Smooth muscle cell (in vitro differentiated cells): ENCODE measurements at regions not wholly inside any gene's neighbourhood (a gene's known extent, or its start where the extent isn't known, plus 50 kb on each side); places are given as distances from the start of the nearest gene placed in this dataset.

ENCODE experiments used
- DNase-seq: peaks from one replicate; lab custom pipeline; 2025; ENCODE audit not compliant: unreplicated experiment; lab: John Stamatoyannopoulos, UW
- H2AFZ ChIP-seq: fragments of 200-600 bp; sonication (generic); 2 replicates; pipeline ENCODE4 v1.6.0; 2016; ENCODE audit warnings: antibody characterized with exemption, low read depth, mild to moderate bottlenecking
- H3F3A ChIP-seq: fragments of 200-600 bp; sonication (generic); 2 replicates; pipeline ENCODE4 v1.6.0; 2017; ENCODE audit warnings: antibody characterized with exemption, low read depth
- H3K27ac ChIP-seq: fragments of 200-600 bp; sonication (generic); 2 replicates; pipeline ENCODE4 v1.5.1; 2016; ENCODE audit warnings: low read depth, mild to moderate bottlenecking
- H3K27me3 ChIP-seq: fragments of 200-600 bp; sonication (generic); 2 replicates; pipeline ENCODE4 v1.6.1; 2016; ENCODE audit warnings: low read depth, mild to moderate bottlenecking
- H3K36me3 ChIP-seq: fragments of 200-600 bp; sonication (generic); 2 replicates; pipeline ENCODE4 v1.5.1; 2016; ENCODE audit warnings: low read depth
- H3K4me1 ChIP-seq: fragments of 200-600 bp; sonication (generic); 2 replicates; pipeline ENCODE4 v1.5.1; 2016; ENCODE audit warnings: low read depth
- H3K4me2 ChIP-seq: fragments of 200-600 bp; sonication (generic); 2 replicates; pipeline ENCODE4 v1.6.0; 2016; ENCODE audit warnings: mild to moderate bottlenecking
- H3K4me3 ChIP-seq: fragments of 200-600 bp; sonication (generic); 2 replicates; pipeline ENCODE4 v1.5.1; 2016; ENCODE audit warnings: mild to moderate bottlenecking
- H3K79me2 ChIP-seq: fragments of 200-600 bp; sonication (generic); 2 replicates; pipeline ENCODE4 v1.6.0; 2016; ENCODE audit warnings: low read depth, mild to moderate bottlenecking
- H3K9ac ChIP-seq: fragments of 200-600 bp; sonication (generic); 2 replicates; pipeline ENCODE4 v1.6.0; 2016; ENCODE audit warnings: low read depth
- H3K9me3 ChIP-seq: fragments of 200-600 bp; sonication (generic); replicated peaks from 2 replicates; pipeline ENCODE4 v1.5.1; 2016; ENCODE audit warnings: low read depth
- H4K20me1 ChIP-seq: fragments of 200-600 bp; sonication (generic); 2 replicates; pipeline ENCODE4 v1.6.0; 2016; ENCODE audit warnings: low read depth
- whole genome bisulfite sequencing: methylation state at CpG from one replicate; pipeline ENCODE4 v1.1.7; 2016; ENCODE audit warnings: low lambda C conversion rate; 5-methylcytosine and 5-hydroxymethylcytosine counted together
- TF ChIP-seq, protein P1 (sequence below): fragments of 200-600 bp; sonication (generic); IDR thresholded peaks from 2 replicates; pipeline ENCODE4 v1.5.1; 2017; ENCODE audit warnings: borderline replicate concordance, mild to moderate bottlenecking, antibody characterized with exemption; ENCODE audit not compliant: insufficient read depth, poor library complexity, severe bottlenecking

DNA sequence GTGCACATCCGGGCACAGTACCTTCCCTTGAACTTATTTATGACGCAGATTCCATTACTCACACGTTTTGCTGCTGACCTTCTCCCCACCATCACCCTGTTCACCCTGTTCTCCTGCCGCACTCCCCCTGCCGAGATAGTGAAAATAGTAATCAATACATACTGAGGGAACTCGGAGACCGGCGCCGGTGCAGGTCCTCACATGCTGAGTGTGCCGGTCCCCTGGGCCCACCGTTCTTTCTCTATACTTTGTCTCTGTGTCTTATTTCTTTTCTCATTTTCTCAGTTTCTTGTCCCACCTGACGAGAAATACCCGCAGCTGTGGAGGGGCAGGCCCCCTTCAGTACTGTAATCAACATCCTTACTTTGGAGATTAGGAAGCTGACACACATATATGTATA lies 1337.1 kb upstream of the PABPC4L start:
- Histone ChIP-seq H3K4me2 (no peak overlapping the region), H3K4me3 (no peak overlapping the region), H3K4me1 (no peaks in the 10 kb centered on the region), H2AFZ (no peak overlapping the region), H3K9me3 (no peaks in the 10 kb centered on the region), H3K36me3 (no peaks in the 10 kb centered on the region), H3F3A (no peaks in the 10 kb centered on the region), H3K79me2 (no peaks in the 10 kb centered on the region), H3K27ac (no peak overlapping the region), H3K9ac (no peak overlapping the region), H4K20me1 (no peaks in the 10 kb centered on the region), H3K27me3 (no peaks in the 10 kb centered on the region)
- no peak for DNase-seq
- 95% methylated on average over 13 of the region's 13 CpGs for WGBS
- TF ChIP-seq, protein P1, sequence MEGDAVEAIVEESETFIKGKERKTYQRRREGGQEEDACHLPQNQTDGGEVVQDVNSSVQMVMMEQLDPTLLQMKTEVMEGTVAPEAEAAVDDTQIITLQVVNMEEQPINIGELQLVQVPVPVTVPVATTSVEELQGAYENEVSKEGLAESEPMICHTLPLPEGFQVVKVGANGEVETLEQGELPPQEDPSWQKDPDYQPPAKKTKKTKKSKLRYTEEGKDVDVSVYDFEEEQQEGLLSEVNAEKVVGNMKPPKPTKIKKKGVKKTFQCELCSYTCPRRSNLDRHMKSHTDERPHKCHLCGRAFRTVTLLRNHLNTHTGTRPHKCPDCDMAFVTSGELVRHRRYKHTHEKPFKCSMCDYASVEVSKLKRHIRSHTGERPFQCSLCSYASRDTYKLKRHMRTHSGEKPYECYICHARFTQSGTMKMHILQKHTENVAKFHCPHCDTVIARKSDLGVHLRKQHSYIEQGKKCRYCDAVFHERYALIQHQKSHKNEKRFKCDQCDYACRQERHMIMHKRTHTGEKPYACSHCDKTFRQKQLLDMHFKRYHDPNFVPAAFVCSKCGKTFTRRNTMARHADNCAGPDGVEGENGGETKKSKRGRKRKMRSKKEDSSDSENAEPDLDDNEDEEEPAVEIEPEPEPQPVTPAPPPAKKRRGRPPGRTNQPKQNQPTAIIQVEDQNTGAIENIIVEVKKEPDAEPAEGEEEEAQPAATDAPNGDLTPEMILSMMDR, result no peak

DNA sequence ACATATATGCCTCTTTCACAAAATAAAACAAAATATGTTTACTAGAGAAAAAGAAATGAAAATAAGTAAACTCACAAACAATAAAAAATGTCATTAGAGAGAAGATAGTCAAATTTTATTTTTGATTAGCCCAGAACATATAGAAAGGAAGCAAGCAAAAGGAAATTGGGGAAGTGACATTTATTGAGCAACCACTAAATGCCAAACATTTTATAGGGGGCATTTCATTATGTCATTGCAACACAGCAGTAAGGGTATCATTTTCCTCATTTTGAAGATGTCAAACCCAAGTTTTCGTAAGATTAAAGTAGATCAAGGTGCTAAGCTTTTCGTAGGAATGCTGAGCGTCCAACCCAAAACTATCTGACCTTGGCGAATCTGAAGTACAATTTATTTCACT lies 1331.5 kb upstream of the PABPC4L start:
- TF ChIP-seq, protein P1, result no peak
- H3K36me3 ChIP-seq, result no peaks in the 10 kb centered on the region
- 94% methylated on average over 4 of the region's 4 CpGs for WGBS
- no peak overlapping the region for H2AFZ ChIP-seq
- no peaks in the 10 kb centered on the region for H3F3A ChIP-seq
- H4K20me1 ChIP-seq, result no peaks in the 10 kb centered on the region
- DNase-seq, result no peak
- H3K79me2 ChIP-seq, result no peaks in the 10 kb centered on the region
- H3K27ac ChIP-seq, result no peak overlapping the region
- no peak overlapping the region for H3K4me2 ChIP-seq
- no peak overlapping the region for H3K9ac ChIP-seq
- no peak overlapping the region for H3K4me3 ChIP-seq
- H3K27me3 ChIP-seq, result no peaks in the 10 kb centered on the region
- H3K9me3 ChIP-seq, result no peaks in the 10 kb centered on the region
- no peaks in the 10 kb centered on the region for H3K4me1 ChIP-seq

DNA sequence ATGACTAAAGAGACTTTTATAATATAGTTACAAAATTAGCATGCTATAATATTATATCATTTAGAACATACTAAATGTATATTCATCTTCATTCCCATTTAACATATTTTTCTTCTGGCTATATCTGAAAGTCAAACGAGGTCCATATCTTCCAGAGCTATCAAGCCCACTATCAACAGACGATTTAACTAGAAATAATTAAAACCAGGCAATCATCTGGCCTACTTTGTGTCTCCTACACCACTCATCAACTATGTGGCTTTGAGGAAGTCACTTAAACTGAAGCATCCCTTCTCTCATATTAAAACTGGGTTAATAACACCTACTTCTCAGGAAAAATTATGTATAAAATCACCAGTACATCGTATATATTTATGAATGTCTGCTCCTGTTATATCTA lies 1330.5 kb upstream of the PABPC4L start:
- Histone ChIP-seq H3K4me2 (no peak overlapping the region), H3K27ac (no peak overlapping the region), H2AFZ (no peak overlapping the region), H3K9ac (no peak overlapping the region), H3K27me3 (no peaks in the 10 kb centered on the region), H3K9me3 (no peaks in the 10 kb centered on the region), H3K79me2 (no peaks in the 10 kb centered on the region), H3K4me3 (no peak overlapping the region), H4K20me1 (no peaks in the 10 kb centered on the region), H3K36me3 (no peaks in the 10 kb centered on the region), H3F3A (no peaks in the 10 kb centered on the region), H3K4me1 (no peaks in the 10 kb centered on the region)
- 61% methylated on average over 3 of the region's 3 CpGs for WGBS
- TF ChIP-seq, protein P1, result no peak
- DNase-seq, result no peak

DNA sequence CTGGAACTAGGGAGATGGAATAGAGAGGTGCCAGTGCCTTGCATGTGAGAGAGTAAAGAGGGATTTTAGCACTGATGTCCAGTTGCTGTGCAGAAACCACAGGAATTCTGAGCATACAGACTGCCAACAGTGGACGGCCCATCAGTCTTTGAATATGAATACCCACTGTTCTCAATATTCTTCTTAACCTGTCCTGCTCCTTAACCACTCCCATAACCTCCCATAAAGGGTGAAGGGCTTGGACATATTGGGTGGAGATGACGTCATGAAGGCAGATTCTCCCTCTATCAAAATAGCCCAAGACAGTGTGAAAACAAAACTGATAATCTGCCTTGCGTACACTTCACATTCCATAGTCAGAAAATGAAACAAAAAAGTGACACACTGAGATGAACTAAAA lies 1313.7 kb upstream of the PABPC4L start:
- Histone ChIP-seq H3F3A (no peaks in the 10 kb centered on the region), H3K4me1 (no peaks in the 10 kb centered on the region), H3K9me3 (no peaks in the 10 kb centered on the region), H3K9ac (no peak overlapping the region), H3K79me2 (no peaks in the 10 kb centered on the region), H4K20me1 (no peaks in the 10 kb centered on the region), H2AFZ (no peak overlapping the region), H3K4me2 (no peak overlapping the region), H3K36me3 (no peaks in the 10 kb centered on the region), H3K27ac (no peak overlapping the region), H3K27me3 (no peaks in the 10 kb centered on the region), H3K4me3 (no peak overlapping the region)
- TF ChIP-seq, protein P1, result no peak
- WGBS, result 53% methylated on average over 3 of the region's 3 CpGs
- DNase-seq, result no peak
